Urinary bladder (tissue), 3 donors: ENCODE measurements at regions not wholly inside any gene's neighbourhood (a gene's known extent, or its start where the extent isn't known, plus 50 kb on each side); places are given as distances from the start of the nearest gene placed in this dataset.

Experiments
- DNase-seq: peaks from one replicate; pipeline ENCODE4 v3.0.0-alpha.2; 2015; ENCODE audit errors: extremely low spot score
- H3K27ac ChIP-seq: one replicate; pipeline ENCODE4 v1.5.1; 2013; ENCODE audit warnings: low read depth, mild to moderate bottlenecking, moderate library complexity
- H3K36me3 ChIP-seq: one replicate; pipeline ENCODE4 v1.6.1; 2013; ENCODE audit warnings: mild to moderate bottlenecking, moderate library complexity; ENCODE audit not compliant: insufficient read depth
- H3K4me1 ChIP-seq: one replicate; pipeline ENCODE4 v1.6.1; 2013; ENCODE audit warnings: mild to moderate bottlenecking, moderate library complexity; ENCODE audit not compliant: insufficient read depth
- H3K4me3 ChIP-seq: one replicate; pipeline ENCODE4 v1.5.1; 2013; ENCODE audit warnings: low read depth, low read length
- WGBS: extraction: QIAGEN DNeasy Blood & Tissue Kit; methylation state at CpG from one replicate; pipeline ENCODE4 v1.1.7; 2013; 5-methylcytosine and 5-hydroxymethylcytosine counted together
- donor health status: healthy with polysubstance abuse.
- donor health status: healthy.

- Histone ChIP-seq H3K4me1 (no peaks in the 10 kb centered on the region), H3K27ac (no peak overlapping the region), H3K36me3 (no peaks in the 10 kb centered on the region), H3K4me3 (no peak overlapping the region)
- WGBS, result 78% methylated on average over 5 of the region's 5 CpGs
- no peak for DNase-seq
Measured at GRCh38 chr2:226447338-226448300, 352.0 kb downstream of the IRS1 start.

GRCh38 chr2:226446406-226447001, 353.1 kb downstream of the IRS1 start:
- 27% methylated on average over 3 of the region's 3 CpGs for WGBS
- Histone ChIP-seq H3K36me3 (no peaks in the 10 kb centered on the region), H3K4me1 (no peaks in the 10 kb centered on the region), H3K4me3 (no peak overlapping the region), H3K27ac (no peak overlapping the region)
- no peak for DNase-seq

- Histone ChIP-seq H3K36me3 (no peaks in the 10 kb centered on the region), H3K4me3 (no peak overlapping the region), H3K27ac (no peak overlapping the region), H3K4me1 (no peaks in the 10 kb centered on the region)
- no peak for DNase-seq
- 94% methylated on average over 5 of the region's 5 CpGs for WGBS
Measured at GRCh38 chr2:226445216-226445861, 354.3 kb downstream of the IRS1 start.

- H3K4me1 ChIP-seq, result no peaks in the 10 kb centered on the region
- no peaks in the 10 kb centered on the region for H3K36me3 ChIP-seq
- H3K4me3 ChIP-seq, result no peak overlapping the region
- no peak for DNase-seq
- H3K27ac ChIP-seq, result no peak overlapping the region
- 89% methylated on average over 5 of the region's 5 CpGs for WGBS
Measured at GRCh38 chr2:226443112-226443511, 356.5 kb downstream of the IRS1 start.

GRCh38 chr2:226440127-226440918, 359.3 kb downstream of the IRS1 start:
- 54% methylated on average over 3 of the region's 3 CpGs for WGBS
- Histone ChIP-seq H3K4me1 (no peaks in the 10 kb centered on the region), H3K36me3 (no peaks in the 10 kb centered on the region), H3K27ac (no peak overlapping the region), H3K4me3 (no peak overlapping the region)
- no peak for DNase-seq

GRCh38 chr2:226439337-226439736, 360.3 kb downstream of the IRS1 start:
- no peaks in the 10 kb centered on the region for H3K36me3 ChIP-seq
- H3K4me1 ChIP-seq, result no peaks in the 10 kb centered on the region
- WGBS, result 86% methylated on average over 6 of the region's 6 CpGs
- no peak overlapping the region for H3K27ac ChIP-seq
- no peak overlapping the region for H3K4me3 ChIP-seq
- no peak for DNase-seq

- H3K4me3 ChIP-seq, result no peak overlapping the region
- H3K36me3 ChIP-seq, result no peaks in the 10 kb centered on the region
- 59% methylated on average over 5 of the region's 5 CpGs for WGBS
- no peak overlapping the region for H3K27ac ChIP-seq
- no peaks in the 10 kb centered on the region for H3K4me1 ChIP-seq
- DNase-seq, result no peak
Measured at GRCh38 chr2:226435146-226435545, 364.5 kb downstream of the IRS1 start.

GRCh38 chr2:226434702-226435101, 364.9 kb downstream of the IRS1 start:
- H3K27ac ChIP-seq, result no peak overlapping the region
- no peak overlapping the region for H3K4me3 ChIP-seq
- DNase-seq, result no peak
- H3K36me3 ChIP-seq, result no peaks in the 10 kb centered on the region
- no peaks in the 10 kb centered on the region for H3K4me1 ChIP-seq
- 68% methylated on average over 5 of the region's 5 CpGs for WGBS

- no peak for DNase-seq
- Histone ChIP-seq H3K4me3 (no peak overlapping the region), H3K4me1 (no peaks in the 10 kb centered on the region), H3K27ac (no peak overlapping the region), H3K36me3 (no peaks in the 10 kb centered on the region)
- WGBS, result 61% methylated on average over 2 of the region's 2 CpGs
Measured at GRCh38 chr2:226431288-226431948, 368.2 kb downstream of the IRS1 start.

GRCh38 chr2:226429476-226429875, 370.1 kb downstream of the IRS1 start:
- 94% methylated on average over 2 of the region's 2 CpGs for WGBS
- H3K36me3 ChIP-seq, result no peaks in the 10 kb centered on the region
- H3K4me3 ChIP-seq, result no peak overlapping the region
- H3K4me1 ChIP-seq, result peaks cover 1% of the 10 kb centered on the region
- no peak overlapping the region for H3K27ac ChIP-seq
- no peak for DNase-seq

- H3K27ac ChIP-seq, result no peak overlapping the region
- 93% methylated on average over 7 of the region's 7 CpGs for WGBS
Measured at GRCh38 chr2:226427538-226428307, 371.9 kb downstream of the IRS1 start.

GRCh38 chr2:226426292-226426736, 373.3 kb downstream of the IRS1 start:
- H3K4me1 ChIP-seq, result peaks cover 1% of the 10 kb centered on the region
- no peak overlapping the region for H3K27ac ChIP-seq
- H3K4me3 ChIP-seq, result no peak overlapping the region
- H3K36me3 ChIP-seq, result no peaks in the 10 kb centered on the region
- 85% methylated on average over 5 of the region's 5 CpGs for WGBS
- DNase-seq, result no peak

More at GRCh38 chr2:226427538-226428307, 371.9 kb downstream of the IRS1 start:
- peaks cover 1% of the 10 kb centered on the region for H3K4me1 ChIP-seq
- DNase-seq, result no peak
- H3K36me3 ChIP-seq, result no peaks in the 10 kb centered on the region
- no peak overlapping the region for H3K4me3 ChIP-seq
